HepG2 (cell line): ENCODE measurements at regions not wholly inside any gene's neighbourhood (a gene's known extent, or its start where the extent isn't known, plus 50 kb on each side); places are given as distances from the start of the nearest gene placed in this dataset.

Experiments used
- ATAC-seq: fragments of 200-7000 bp; cut with Tn5 transposase; 3 replicates; pipeline ENCODE4 v1.9.1; 2020; ENCODE audit warnings: mild to moderate bottlenecking, moderate library complexity
- BruUV-seq: library from RNA; stranded (reverse); fragments of 400-500 nt; replicated peaks from 2 replicates; lab custom pipeline; 2021; lab: Mats Ljungman, UMichigan
- CTCF ChIA-PET: fragments of 300-600 bp; formaldehyde crosslinking; extraction: SDS; loops from one replicate; lab custom pipeline; 2021; ENCODE audit warnings: low total read pairs, inconsistent platforms, low intra/inter-chr PET ratio; lab: Yijun Ruan, JAX
- POLR2A ChIA-PET: fragments of 350-600 bp; sonication (Branson Sonifier 250); formaldehyde crosslinking; loops from one replicate; lab custom pipeline; 2020; ENCODE audit warnings: antibody characterized with exemption, inconsistent platforms; lab: Yijun Ruan, JAX
- DNase-seq: peaks from one replicate; pipeline ENCODE4 v3.0.0-alpha.2; 2015; ENCODE audit warnings: low spot score
- FAIRE-seq: peaks from 3 replicates; lab custom pipeline; 2011; peaks lifted over from hg19 to GRCh38; lab: Jason Lieb, UNC
- H2AFZ ChIP-seq: one replicate; pipeline ENCODE4 v1.6.1; 2011; ENCODE audit warnings: low read length, inconsistent platforms
- H3K27ac ChIP-seq: fragments of 300-600 bp; 3 replicates; pipeline ENCODE4 v1.8.0; 2011; ENCODE audit warnings: mixed run types, mild to moderate bottlenecking, mixed read lengths, low read length, inconsistent platforms; ENCODE audit not compliant: insufficient read depth; ENCODE audit errors: extremely low read length
- H3K27me3 ChIP-seq, 2 experiments: fragments of 200-600 bp in 1 of 2; 2 replicates in 1 of 2; 3 replicates in 1 of 2; pipeline versions ENCODE4 v1.6.0 to v1.8.0; 2011; ENCODE audit warnings: low read length in 2 of 2, mild to moderate bottlenecking in 2 of 2, moderate library complexity in 2 of 2, inconsistent platforms in 1 of 2; ENCODE audit not compliant: insufficient read depth in 2 of 2, control insufficient read depth in 1 of 2
- H3K36me3 ChIP-seq, 2 experiments: fragments of 200-600 bp in 1 of 2; replicated peaks in 1 of 2; 2 replicates in 1 of 2; 3 replicates in 1 of 2; pipeline versions ENCODE4 v1.5.1 to v1.8.0; 2011; ENCODE audit warnings: low read length in 2 of 2, inconsistent platforms in 1 of 2; ENCODE audit not compliant: insufficient read depth in 2 of 2, control insufficient read depth in 1 of 2
- H3K4me1 ChIP-seq: 2 replicates; pipeline ENCODE4 v1.5.1; 2012; ENCODE audit warnings: low read length, inconsistent platforms; ENCODE audit not compliant: insufficient read depth
- H3K4me2 ChIP-seq: 2 replicates; pipeline ENCODE4 v1.6.0; 2011; ENCODE audit warnings: low read depth, low read length, inconsistent platforms
- H3K4me3 ChIP-seq, 3 experiments: fragments of 200-600 bp in 1 of 3; sonication (generic), shearing (Covaris generic) in 1 of 3; replicated peaks in 1 of 3; 2 replicates each; pipeline ENCODE4 v1.5.1; 2011 to 2016; ENCODE audit warnings: low read length in 3 of 3, inconsistent platforms in 2 of 3, low read depth in 2 of 3, mild to moderate bottlenecking in 2 of 3, control low read depth in 1 of 3, mixed read lengths in 1 of 3; ENCODE audit not compliant: insufficient read depth in 1 of 3
- H3K79me2 ChIP-seq: one replicate; pipeline ENCODE4 v1.6.1; 2011; ENCODE audit warnings: low read length, inconsistent platforms; ENCODE audit not compliant: insufficient read depth
- H3K9ac ChIP-seq: 2 replicates; pipeline ENCODE4 v1.6.0; 2011; ENCODE audit warnings: mild to moderate bottlenecking, low read depth, low read length, inconsistent platforms; ENCODE audit not compliant: insufficient read depth
- H3K9me3 ChIP-seq: 2 replicates; pipeline ENCODE4 v1.5.1; 2012; ENCODE audit warnings: mild to moderate bottlenecking, low read length
- H4K20me1 ChIP-seq: 2 replicates; pipeline ENCODE4 v1.6.0; 2011; ENCODE audit warnings: inconsistent platforms, mild to moderate bottlenecking, low read length, moderate library complexity; ENCODE audit not compliant: insufficient read depth
- ATF4 ChIP-seq, 2 experiments: fragments of 450-650 bp in 1 of 2; sonication (generic) in 1 of 2; formaldehyde crosslinking; IDR thresholded peaks; 2 replicates each; pipeline versions ENCODE4 v1.5.0 to v1.8.0; 2020 to 2022; ENCODE audit warnings: mild to moderate bottlenecking in 1 of 2, missing genetic modification reagents in 1 of 2
- CEBPG ChIP-seq: IDR thresholded peaks from 2 replicates; pipeline ENCODE4 v1.6.1; 2016
- FLYWCH1 ChIP-seq: sonication (generic); formaldehyde crosslinking; IDR thresholded peaks from 2 replicates; pipeline ENCODE4 v1.8.1; 2023; ENCODE audit warnings: mild to moderate bottlenecking, missing genetic modification reagents
- GATAD1 ChIP-seq: IDR thresholded peaks from 2 replicates; pipeline ENCODE4 v1.6.1; 2016; ENCODE audit warnings: missing genetic modification reagents, missing compliant biosample characterization
- HMGA1 ChIP-seq: sonication (generic); formaldehyde crosslinking; conservative IDR thresholded peaks from 2 replicates; pipeline ENCODE4 v1.4.0; 2020; ENCODE audit warnings: missing genetic modification reagents
- HOXA5 ChIP-seq: sonication (generic); formaldehyde crosslinking; IDR thresholded peaks from 2 replicates; pipeline ENCODE4 v1.4.0; 2020; ENCODE audit warnings: missing genetic modification reagents
- IKZF4 ChIP-seq: sonication (generic); formaldehyde crosslinking; IDR thresholded peaks from 2 replicates; pipeline ENCODE4 v1.5.1; 2020; ENCODE audit warnings: borderline replicate concordance, mild to moderate bottlenecking, low read depth, missing genetic modification reagents; ENCODE audit errors: not compliant biosample characterization
- KDM2A ChIP-seq: sonication (generic); formaldehyde crosslinking; IDR thresholded peaks from 2 replicates; pipeline ENCODE4 v1.4.0; 2020; ENCODE audit warnings: low read depth, missing genetic modification reagents, borderline replicate concordance
- KLF16 ChIP-seq, 2 experiments: sonication (generic) in 1 of 2; formaldehyde crosslinking in 1 of 2; IDR thresholded peaks; 2 replicates each; pipeline versions ENCODE4 v1.6.1 to v1.8.0; 2016 to 2023; ENCODE audit warnings: missing genetic modification reagents in 2 of 2, missing compliant biosample characterization in 1 of 2
- MAFK ChIP-seq, 2 experiments: IDR thresholded peaks in 1 of 2; conservative IDR thresholded peaks in 1 of 2; 2 replicates each; pipeline ENCODE4 v1.6.1; 2011; ENCODE audit warnings: improper control_type of control experiment in 2 of 2, low read length in 2 of 2
- PHF21A ChIP-seq: sonication (generic); formaldehyde crosslinking; IDR thresholded peaks from 2 replicates; pipeline ENCODE4 v1.5.0; 2020; ENCODE audit warnings: mild to moderate bottlenecking, missing genetic modification reagents
- POLR2AphosphoS5 ChIP-seq: IDR thresholded peaks from 2 replicates; pipeline ENCODE4 v1.6.1; 2012; ENCODE audit warnings: low read depth, low read length
- RARG ChIP-seq: sonication (generic); formaldehyde crosslinking; IDR thresholded peaks from 2 replicates; pipeline ENCODE4 v1.4.0; 2020; ENCODE audit warnings: low read depth, mild to moderate bottlenecking, missing genetic modification reagents
- STAG1 ChIP-seq: sonication (generic); formaldehyde crosslinking; IDR thresholded peaks from 2 replicates; pipeline ENCODE4 v1.4.0; 2020; ENCODE audit warnings: missing genetic modification reagents
- THAP11 ChIP-seq: IDR thresholded peaks from 2 replicates; pipeline ENCODE4 v1.6.1; 2016; ENCODE audit warnings: missing biosample characterization, missing genetic modification reagents
- YEATS4 ChIP-seq: sonication (generic); formaldehyde crosslinking; IDR thresholded peaks from 2 replicates; pipeline ENCODE4 v1.4.0; 2020; ENCODE audit warnings: missing genetic modification reagents, borderline replicate concordance
- ZBTB14 ChIP-seq: sonication (generic); formaldehyde crosslinking; IDR thresholded peaks from 2 replicates; pipeline ENCODE4 v1.4.0; 2020; ENCODE audit warnings: missing genetic modification reagents
- ZFYVE20 ChIP-seq: sonication (generic); formaldehyde crosslinking; IDR thresholded peaks from 2 replicates; pipeline ENCODE4 v1.8.0; 2023; ENCODE audit warnings: low read depth, mild to moderate bottlenecking, moderate library complexity, missing genetic modification reagents, borderline replicate concordance
- ZNF30 ChIP-seq: sonication (generic); formaldehyde crosslinking; IDR thresholded peaks from 2 replicates; pipeline ENCODE4 v1.5.0; 2020; ENCODE audit warnings: mild to moderate bottlenecking, missing genetic modification reagents
- ZNF335 ChIP-seq: sonication (generic); formaldehyde crosslinking; IDR thresholded peaks from 2 replicates; pipeline ENCODE4 v1.4.0; 2020; ENCODE audit warnings: missing genetic modification reagents
- ZNF382 ChIP-seq: sonication (generic); formaldehyde crosslinking; IDR thresholded peaks from 2 replicates; pipeline ENCODE4 v1.5.0; 2020; ENCODE audit warnings: missing genetic modification reagents, mild to moderate bottlenecking, borderline replicate concordance
- ZNF747 ChIP-seq: sonication (generic); formaldehyde crosslinking; IDR thresholded peaks from 2 replicates; pipeline ENCODE4 v1.8.1; 2023; ENCODE audit warnings: missing genetic modification reagents, mild to moderate bottlenecking, borderline replicate concordance
- ZNF761 ChIP-seq: sonication (generic); formaldehyde crosslinking; conservative IDR thresholded peaks from 2 replicates; pipeline ENCODE4 v1.4.0; 2020; ENCODE audit warnings: mild to moderate bottlenecking, missing genetic modification reagents
- ZSCAN9 ChIP-seq: IDR thresholded peaks from 2 replicates; pipeline ENCODE4 v1.6.1; 2016; ENCODE audit warnings: borderline replicate concordance
- WGBS: methylation state at CpG from one replicate; pipeline ENCODE4 v1.1.6; 2017; ENCODE audit warnings: low lambda C conversion rate; 5-methylcytosine and 5-hydroxymethylcytosine counted together
- in situ Hi-C: cut with HindIII; loops from 2 replicates; pipeline ENCODE4 v1.10.0; 2017; ENCODE audit warnings: low pct_unique_long_range_greater_than_20kb; ENCODE audit not compliant: extremely low pct_ligation_motif_present
- intact Hi-C: fragments of 100-400 bp; cut with micrococcal nuclease; formaldehyde crosslinking; loops from one replicate; pipeline ENCODE4 v1.10.0; 2022; ENCODE audit not compliant: unreplicated experiment

- Histone ChIP-seq H3K36me3 (no peaks in the 10 kb centered on the region), H4K20me1 (no peaks in the 10 kb centered on the region), H3K4me2 (peak overlapping the region; percentile 68), H3K79me2 (no peaks in the 10 kb centered on the region), H3K9me3 (no peaks in the 10 kb centered on the region), H3K4me1 (peaks cover 68% of the 10 kb centered on the region), H3K9ac (peak overlapping the region; percentile 4; the same call in 1 of the 2 replicates), H3K27me3 (no peaks in the 10 kb centered on the region), H3K4me3 (peak overlapping the region; percentile 4 to 44 (median 34); a peak in 5 of 6 replicates), H2AFZ (no peak overlapping the region), H3K27ac (no peak overlapping the region)
- intact Hi-C loops = no loop called here
- FAIRE-seq (peak; percentile 92), ATAC-seq (peak; percentile 74), DNase-seq (peak; percentile 77)
- ChIA-PET POLR2A (interaction anchor here (0.6 to 1.1 kb wide), 5 partner anchors 9 to 88 kb away, joined by 3 to 11 read pairs (median 3); a partner anchor contains a TSS), CTCF (no interaction called here)
- in situ Hi-C loops = loop anchor here (25.0 kb wide), 1 partner anchor 1207 kb away; no protein-coding TSS in a partner anchor
- WGBS = 33% methylated on average over 29 of the region's 29 CpGs
- BruUV-seq = no TSS peak
- TF ChIP-seq FLYWCH1 (CRISPR knock-in tag) (no peak), MAFK (conservative IDR thresholded peaks at IDR 0.05 in 1 of 2, IDR thresholded peaks at IDR 0.05 in 1 of 2; ENCODE audit: low read length in 2 of 2) (peak; percentile 77 to 80), HOXA5 (CRISPR knock-in tag) (peak; percentile 39; the same call in 1 of the 2 replicates), POLR2AphosphoS5 (no peak), KDM2A (CRISPR knock-in tag) (peak; percentile 69), ZNF747 (CRISPR knock-in tag) (no peak), RARG (no peak), YEATS4 (CRISPR knock-in tag) (no peak), STAG1 (CRISPR knock-in tag) (no peak), THAP11 (CRISPR knock-in tag) (peak; percentile 65), CEBPG (peak; percentile 48; the same call in 1 of the 2 replicates), IKZF4 (peak; percentile 29), HMGA1 (CRISPR knock-in tag) (no peak), ZBTB14 (CRISPR knock-in tag) (no peak), ZNF335 (CRISPR knock-in tag) (0 out of 2 replicates have a peak, but pooled peaks have one; percentile 37), ZNF761 (no peak), ATF4 (CRISPR knock-in tag; IDR thresholded peaks at IDR 0.05) (peak in 1 of 2 experiments; percentile 64; a peak in 2 of 4 replicates), ZNF382 (CRISPR knock-in tag) (no peak), ZFYVE20 (CRISPR knock-in tag) (no peak), PHF21A (CRISPR knock-in tag) (no peak), KLF16 (CRISPR knock-in tag; IDR thresholded peaks at IDR 0.05) (peak in 1 of 2 experiments; percentile 79; a peak in 1 of 4 replicates), ZSCAN9 (CRISPR knock-in tag) (0 out of 2 replicates have a peak, but pooled peaks have one; percentile 29), ZNF30 (no peak), GATAD1 (CRISPR knock-in tag) (0 out of 2 replicates have a peak, but pooled peaks have one; percentile 18)
These were observed 60.0 kb upstream of the BTN3A2 start for GRCh38 chr6:26304797-26305640.
